ENCODE measurements at regions not wholly inside any gene's neighbourhood (a gene's known extent, or its start where the extent isn't known, plus 50 kb on each side); places are given as distances from the start of the nearest gene placed in this dataset.
"Not testable (repeated sequence)": the region's sequence is repeated elsewhere in the genome, so short reads cannot be mapped to it uniquely, and the experiment has no call there.

DNA sequence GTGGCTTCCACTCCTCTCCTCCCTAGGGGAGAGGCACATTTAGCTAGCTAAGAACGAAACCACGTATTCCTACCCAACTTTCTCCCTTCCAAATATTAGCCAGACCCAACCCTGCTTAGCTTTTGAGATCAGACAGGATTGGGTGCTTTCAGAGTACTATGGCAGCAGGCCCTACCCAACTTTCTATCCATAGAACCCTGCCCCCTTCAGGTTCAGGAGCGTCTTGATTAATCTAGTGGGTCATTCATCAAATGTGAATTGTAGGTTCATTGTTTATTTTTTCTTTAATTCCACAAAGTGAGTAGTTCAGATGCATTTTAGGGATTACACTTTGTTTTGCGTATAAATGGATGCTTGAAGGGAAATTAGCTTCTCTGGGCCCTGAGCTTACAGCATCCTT lies 188.3 kb downstream of the MIB1 start:
- DNase-seq = no peak

GRCh38 chr18:21930177-21930576 lies 189.6 kb downstream of the MIB1 start:
- DNase-seq = no peak

DNA sequence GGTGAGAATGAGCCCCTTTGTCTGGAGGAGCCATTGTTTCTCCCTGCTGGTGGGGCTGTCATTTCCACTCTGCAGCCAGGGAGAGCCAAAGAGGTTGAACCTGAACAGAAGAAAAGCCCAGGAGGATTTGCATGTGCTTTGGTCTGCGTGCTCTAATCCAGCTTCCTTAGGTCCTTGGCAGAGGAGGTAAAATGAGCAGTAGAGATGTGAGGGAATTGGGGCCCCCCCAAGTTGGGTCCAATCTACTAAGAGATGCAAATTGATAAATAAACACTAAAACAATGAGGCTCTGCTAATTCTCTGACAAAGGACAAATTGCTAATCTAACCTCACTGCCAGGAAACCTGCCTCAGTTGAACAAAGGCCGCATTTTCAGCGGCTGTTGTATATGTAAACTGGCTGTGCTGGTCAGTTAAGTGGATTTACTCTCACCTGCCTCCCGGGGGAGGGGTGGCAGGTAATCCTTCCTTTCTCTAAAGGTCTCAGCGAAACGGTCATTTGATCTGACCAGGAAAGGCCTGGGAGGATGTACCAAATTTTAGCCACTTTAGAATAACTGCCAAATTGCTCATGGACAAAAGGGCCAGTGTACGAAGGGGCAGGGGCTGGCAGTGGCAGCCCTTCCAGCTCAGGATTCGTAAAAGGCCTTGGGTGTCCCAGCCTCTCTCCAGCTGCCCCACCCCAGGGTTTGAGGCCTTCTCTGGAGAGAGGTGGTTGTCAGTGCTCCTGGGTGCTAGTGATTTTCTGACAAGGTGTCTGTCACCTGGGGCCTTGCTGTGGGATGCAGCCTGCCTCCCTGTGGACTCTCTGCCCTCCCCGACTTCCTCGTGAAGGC lies 193.6 kb downstream of the MIB1 start:
- no peak for DNase-seq

GRCh38 chr18:21934766-21935015 lies 194.1 kb downstream of the MIB1 start:
- DNase-seq = no peak

- DNase-seq = no peak
These were observed 202.9 kb downstream of the MIB1 start for GRCh38 chr18:21943456-21943855.

GRCh38 chr18:21949326-21950015 lies 208.9 kb downstream of the MIB1 start:
- DNase-seq = no peak

DNA sequence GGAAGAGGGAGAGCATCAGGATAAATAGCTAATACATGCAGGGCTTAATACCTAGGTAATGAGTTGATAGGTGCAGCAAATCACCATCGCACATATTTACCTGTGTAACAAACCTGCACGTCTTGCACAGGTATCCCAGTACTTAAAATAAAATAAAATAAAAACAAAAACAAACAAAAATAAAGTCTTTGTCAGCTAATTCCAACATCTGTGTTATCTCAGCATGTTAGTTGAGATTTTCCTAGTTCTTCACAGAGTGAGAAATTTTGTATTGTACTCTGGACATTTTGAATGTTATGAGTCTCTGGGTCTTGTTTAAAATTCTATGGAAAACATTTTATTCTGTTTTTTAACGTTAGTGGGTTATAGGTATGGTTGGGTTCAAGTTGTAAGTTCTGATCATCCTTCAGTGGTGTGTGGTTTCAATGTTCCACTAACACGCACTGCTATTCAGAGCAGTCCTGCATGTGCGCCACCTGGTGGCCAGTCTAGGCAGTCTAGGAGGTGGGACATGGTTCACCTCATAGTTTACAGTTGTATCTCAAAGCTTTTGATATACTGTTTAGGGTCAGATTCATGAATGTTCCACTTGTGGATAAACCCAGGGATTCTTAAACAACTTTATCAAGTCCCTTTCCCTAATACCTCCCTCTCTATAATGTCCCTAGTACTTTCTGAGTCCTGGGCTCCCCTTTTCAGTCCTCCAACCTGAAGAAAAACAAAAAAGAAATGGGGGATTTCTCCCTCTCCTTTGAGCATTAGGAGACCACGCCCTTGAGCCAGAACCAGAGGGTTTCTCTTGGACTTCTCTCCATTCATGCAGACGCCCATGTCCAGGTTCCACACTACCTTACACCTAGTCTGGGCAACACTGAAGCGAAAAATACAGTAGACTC lies 213.4 kb upstream of the GATA6 start:
- DNase-seq = peak; percentile 34

DNA sequence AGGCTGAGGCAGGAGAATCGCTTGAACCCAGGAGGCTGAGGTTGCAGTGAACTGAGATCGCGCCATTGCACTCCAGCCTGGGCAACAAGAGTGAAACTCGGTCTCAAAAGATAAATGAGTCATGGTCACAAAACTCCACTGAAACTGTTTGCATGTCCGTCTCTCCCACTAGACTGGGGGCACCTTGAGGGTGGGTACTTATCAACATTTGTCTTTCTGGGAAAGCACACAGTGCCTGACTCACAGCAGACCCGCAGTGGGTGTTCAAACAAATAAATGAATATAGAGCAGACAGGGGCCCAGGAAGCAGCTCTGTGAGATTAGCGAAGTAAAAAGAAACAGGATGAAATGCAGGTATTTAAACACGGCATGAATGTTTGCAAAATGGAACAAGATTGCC lies 211.1 kb upstream of the GATA6 start:
- no peak for DNase-seq

DNA sequence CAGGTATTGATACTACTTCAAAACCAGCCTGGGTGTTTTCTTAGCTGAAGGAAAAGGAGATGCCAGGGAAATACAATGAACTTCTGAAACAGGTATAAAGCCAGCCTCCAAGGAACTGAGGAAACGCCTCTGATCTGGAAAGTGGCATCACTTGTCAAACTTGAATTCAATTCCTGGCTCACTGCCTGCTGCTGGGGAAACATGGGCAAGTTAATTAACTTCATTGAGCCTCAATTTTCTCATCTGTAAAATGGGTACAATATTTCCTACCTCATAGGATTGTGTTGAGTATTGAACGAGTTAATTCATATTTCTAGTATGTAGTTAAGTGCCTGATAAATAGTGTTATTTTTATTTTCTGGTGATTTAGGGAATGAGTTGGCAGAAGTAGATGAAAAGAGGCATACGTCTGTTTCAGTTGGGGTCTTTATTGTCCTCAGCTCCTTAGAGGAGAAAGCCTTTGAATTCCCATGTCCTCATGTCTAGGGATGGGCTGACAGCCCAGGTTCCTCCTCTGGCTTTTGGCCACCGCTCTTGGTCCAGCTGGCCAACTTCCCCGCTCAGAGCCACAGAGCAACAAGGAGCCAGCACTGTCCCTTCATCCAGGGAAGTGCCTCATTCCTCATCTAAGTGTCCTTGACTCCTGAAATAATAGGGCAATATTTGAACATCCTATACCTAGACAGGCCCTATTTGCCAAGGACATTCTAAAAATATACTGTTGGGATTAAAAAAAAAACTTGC lies 210.5 kb upstream of the GATA6 start:
- no peak for DNase-seq

GRCh38 chr18:21960189-21960588 lies 209.2 kb upstream of the GATA6 start:
- DNase-seq = no peak

GRCh38 chr18:21963336-21963735 lies 206.1 kb upstream of the GATA6 start:
- no peak for DNase-seq

DNA sequence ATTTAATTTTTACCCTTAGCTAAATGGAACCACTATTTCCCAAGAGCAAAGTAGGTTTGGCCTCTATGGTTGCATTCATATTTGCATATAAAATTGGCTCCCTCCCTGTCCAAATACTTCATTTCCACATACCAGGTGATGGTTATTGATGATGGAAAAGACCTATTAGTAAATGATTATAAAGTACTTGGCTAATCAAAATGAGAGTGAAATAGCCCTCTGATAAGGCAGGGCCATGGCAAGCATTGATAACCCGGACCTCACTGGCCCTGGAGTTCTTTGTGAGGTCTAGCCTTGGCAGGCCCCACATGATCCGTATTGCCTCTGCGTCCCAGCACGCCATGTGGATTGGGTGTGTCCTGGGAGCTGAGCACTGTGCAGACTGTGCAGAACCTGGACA lies 201.1 kb upstream of the GATA6 start:
- no peak for DNase-seq

DNA sequence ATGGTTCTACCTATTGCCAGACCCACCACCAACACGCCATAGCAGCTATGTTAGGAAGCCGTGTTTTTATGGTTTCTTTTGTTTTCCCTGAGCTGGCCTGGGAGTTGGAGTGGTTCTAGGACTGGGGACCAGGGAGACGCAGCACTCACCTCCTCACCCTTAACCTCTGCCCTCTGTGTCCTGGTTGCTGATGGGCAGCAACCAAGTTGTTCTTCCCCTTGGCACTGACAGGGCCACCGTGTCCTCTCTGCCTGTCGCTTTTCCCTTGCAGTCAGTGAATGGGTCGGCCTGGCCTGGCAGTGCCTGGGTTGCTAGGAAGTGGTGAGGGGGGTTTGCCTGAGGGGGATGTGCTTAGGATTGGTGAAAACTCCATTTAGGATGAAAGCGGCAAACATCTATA lies 197.1 kb upstream of the GATA6 start:
- no peak for DNase-seq

DNA sequence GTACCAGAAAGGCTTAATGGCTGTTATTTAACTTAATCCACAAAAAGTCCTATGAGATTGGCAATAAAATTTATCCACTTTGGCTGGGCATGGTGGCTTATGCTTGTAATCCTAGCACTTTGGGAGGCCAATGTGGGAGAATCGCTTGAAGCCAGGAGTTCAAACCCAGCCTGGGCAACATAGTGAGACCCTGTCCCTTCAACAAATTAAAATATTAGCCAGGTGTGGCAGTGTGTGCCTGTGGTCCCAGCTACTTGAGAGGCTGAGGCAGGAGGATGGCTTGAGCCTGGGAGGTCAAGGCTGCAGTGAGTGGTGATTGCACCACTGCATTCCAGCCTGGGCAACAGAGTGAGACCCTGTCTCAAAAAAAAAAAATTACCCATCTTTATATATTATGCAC lies 193.4 kb upstream of the GATA6 start:
- not testable (repeated sequence) for DNase-seq

GRCh38 chr18:21978546-21979170 lies 190.7 kb upstream of the GATA6 start:
- DNase-seq = no peak

DNA sequence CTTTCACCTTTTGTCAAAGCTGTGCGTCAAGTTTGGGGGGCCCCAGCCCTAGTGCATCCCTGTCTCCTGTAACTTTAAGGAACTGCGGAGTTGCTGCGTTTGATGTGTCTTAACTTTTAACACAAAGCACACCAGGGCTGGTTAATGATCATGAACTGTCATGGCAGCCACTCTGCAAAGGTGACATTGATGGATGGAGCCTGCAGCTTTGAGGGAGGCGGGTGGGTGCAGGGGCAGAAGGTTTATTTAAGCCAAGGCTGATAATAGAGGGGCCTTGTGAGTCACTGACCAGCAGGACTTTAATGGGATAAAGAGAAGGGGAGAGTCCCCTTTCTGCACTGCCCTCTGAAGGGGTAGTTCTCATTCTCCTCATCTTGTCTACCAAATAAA lies 190.2 kb upstream of the GATA6 start:
- no peak for DNase-seq

DNA sequence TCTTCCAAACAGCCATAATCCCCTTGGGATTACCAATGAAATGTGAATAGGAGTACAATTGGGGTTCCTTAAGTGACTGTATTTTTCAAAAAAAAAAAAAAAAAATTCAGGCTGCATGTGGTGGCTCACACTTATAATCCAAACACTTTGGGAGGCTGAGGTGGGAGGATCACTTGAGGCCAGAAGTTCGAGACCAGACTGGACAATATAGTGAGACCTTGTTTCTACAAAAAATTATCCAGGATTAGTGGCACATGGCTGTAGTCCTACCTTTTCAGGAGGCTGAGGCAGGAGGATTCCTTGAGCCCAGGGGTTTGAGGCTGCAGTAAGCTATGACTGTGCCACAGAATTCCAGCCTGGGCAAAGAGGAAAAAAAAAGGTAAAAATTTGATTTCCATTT lies 189.6 kb upstream of the GATA6 start:
- DNase-seq = no peak

GRCh38 chr18:21980744-21981143 lies 188.6 kb upstream of the GATA6 start:
- no peak for DNase-seq

GRCh38 chr18:21981489-21981888 lies 187.9 kb upstream of the GATA6 start:
- DNase-seq = not testable (repeated sequence)

DNA sequence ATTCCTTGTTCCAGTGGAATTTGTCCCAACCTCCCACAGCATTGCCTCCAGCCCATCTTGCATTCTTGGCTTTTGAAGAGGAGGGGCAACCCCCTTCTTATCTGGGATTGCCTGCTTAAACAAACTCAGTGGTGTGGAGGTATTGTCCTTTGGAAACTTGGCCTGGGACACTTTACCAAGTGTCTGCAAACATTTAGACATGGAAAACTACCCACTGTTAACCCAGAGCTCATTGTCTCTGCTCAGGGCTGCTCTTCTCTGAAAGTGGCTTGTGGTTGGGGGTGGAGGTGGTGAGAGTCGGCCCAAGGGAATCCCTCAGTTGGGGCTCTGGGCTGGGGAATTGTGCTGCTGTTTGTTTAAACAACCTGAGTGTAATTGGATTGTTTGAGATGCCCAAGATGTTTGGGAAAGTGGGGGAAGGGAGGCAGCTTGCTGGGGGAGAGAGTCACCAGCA lies 178.3 kb upstream of the GATA6 start:
- DNase-seq = no peak

GRCh38 chr18:21991886-21992285 lies 177.5 kb upstream of the GATA6 start:
- no peak for DNase-seq

DNA sequence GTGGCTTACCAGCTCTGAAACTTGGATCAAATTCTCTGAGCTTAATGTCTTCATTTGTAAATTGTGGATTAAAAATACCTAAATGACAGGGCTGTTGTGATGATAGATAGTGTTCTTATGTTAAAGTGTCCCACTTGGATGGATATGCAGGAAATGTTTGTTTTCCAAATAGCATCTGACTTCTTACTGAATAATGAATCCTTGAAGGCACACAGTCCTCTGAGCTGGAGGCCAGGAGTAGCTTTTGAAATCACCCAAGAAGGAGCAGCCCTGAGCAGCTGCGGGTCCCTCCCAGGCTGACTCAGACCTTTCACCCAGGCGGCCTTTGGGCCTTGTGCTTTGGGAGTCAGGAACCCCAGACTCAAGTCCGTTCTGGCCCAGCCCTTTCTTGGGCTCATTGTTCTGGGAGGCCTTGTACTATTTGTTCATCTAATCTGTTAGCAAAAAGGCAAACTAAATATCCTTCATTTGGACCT lies 173.0 kb upstream of the GATA6 start:
- no peak for DNase-seq
